ENCODE measurements at regions not wholly inside any gene's neighbourhood (a gene's known extent, or its start where the extent isn't known, plus 50 kb on each side); places are given as distances from the start of the nearest gene placed in this dataset.

DNA sequence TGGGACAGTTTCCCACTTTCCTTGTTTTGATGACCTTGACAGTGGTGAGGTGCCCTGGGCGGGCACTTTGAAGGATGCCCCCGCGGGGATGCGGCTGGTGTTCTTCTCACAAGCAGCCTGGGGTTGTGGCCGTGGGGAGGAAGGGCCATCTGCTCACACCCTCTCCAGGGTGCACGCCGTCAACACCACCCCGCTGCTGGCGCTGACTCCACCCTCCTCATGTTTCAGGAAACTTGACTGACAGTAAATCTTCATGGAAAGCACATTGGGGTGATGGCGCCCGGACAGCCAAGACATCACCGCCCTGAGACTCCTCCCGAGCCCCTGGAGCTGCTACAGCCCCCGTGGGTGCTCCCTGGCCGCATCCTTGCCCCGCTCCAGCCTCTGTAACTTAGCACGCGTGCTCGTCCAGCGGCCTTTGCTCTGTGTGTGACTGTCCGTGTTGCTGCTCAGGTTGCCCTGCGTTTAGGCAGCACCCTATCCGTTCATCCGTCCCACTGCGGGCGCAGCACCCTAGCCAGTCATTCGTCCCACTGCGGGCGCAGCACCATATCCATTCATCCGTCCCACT is 150.2 kb upstream of the C14orf180 start:
- intact Hi-C loops (cut with micrococcal nuclease) = no loop called here
- H3K27ac ChIP-seq (ENCODE audit: extremely low read depth, low read depth, low read length) = no peak overlapping the region
- H2AFZ ChIP-seq (ENCODE audit: low read depth, low read length) = no peak overlapping the region
- no peak overlapping the region for H3K4me3 ChIP-seq
- in situ Hi-C loops (cut with MboI) = no loop called here
- H3K9me3 ChIP-seq (replicated peaks; ENCODE audit: control insufficient read depth, insufficient read depth, low read depth, low read length) = no peaks in the 10 kb centered on the region
- no peak for ATAC-seq
- H3K36me3 ChIP-seq (ENCODE audit: control insufficient read depth, insufficient read depth, low read length) = no peaks in the 10 kb centered on the region
- peaks cover 0 to 10% of the 10 kb centered on the region in 2 experiments; a peak in 2 of 5 replicates for H3K27me3 ChIP-seq (ENCODE audit: control insufficient read depth in 2 of 2, insufficient read depth in 2 of 2, low read length in 2 of 2)
- no peak for FAIRE-seq
- BruUV-seq (replicated peaks) = no TSS peak
- H3K79me2 ChIP-seq (ENCODE audit: control insufficient read depth, insufficient read depth, low read length) = no peaks in the 10 kb centered on the region
- H3K4me1 ChIP-seq (replicated peaks in 1 of 2; ENCODE audit: control insufficient read depth in 2 of 2, insufficient read depth in 2 of 2, low read length in 2 of 2) = no peaks in the 10 kb centered on the region; a peak in 1 of 5 replicates
- H3K4me2 ChIP-seq (ENCODE audit: insufficient read depth, low read length) = no peak overlapping the region
- H4K20me1 ChIP-seq (replicated peaks; ENCODE audit: control insufficient read depth, insufficient read depth, low read length) = no peaks in the 10 kb centered on the region
- ChIA-PET CTCF (ENCODE audit: low intra/inter-chr PET ratio) (no interaction called here), POLR2A (no interaction called here)
- WGBS (ENCODE audit: insufficient coverage, low coverage, missing lambda C conversion rate) = 1% methylated on average over 23 of the region's 30 CpGs
- DNase-seq (ENCODE audit: extremely low read depth in 1 of 4, low spot score in 3 of 4) = no peak
- H3K9ac ChIP-seq (ENCODE audit: insufficient read depth in 1 of 2, low read depth in 2 of 2, low read length in 2 of 2) = no peak overlapping the region
- no peaks in the 10 kb centered on the region for H3K9me1 ChIP-seq (ENCODE audit: control insufficient read depth, insufficient read depth, low read length)
- no peak for TF ChIP-seq SOX6 (IDR thresholded peaks at IDR 0.05)
- TF ChIP-seq ZNF561 (CRISPR knock-in tag; conservative IDR thresholded peaks at IDR 0.05) = no peak
- no peak for TF ChIP-seq ATF1 (CRISPR knock-in tag; IDR thresholded peaks at IDR 0.05)
- TF ChIP-seq ATF1 (tag; IDR thresholded peaks at IDR 0.05) = no peak
- no peak for TF ChIP-seq TAF15 (IDR thresholded peaks at IDR 0.05; ENCODE audit: low read depth, low read length)
- TF ChIP-seq RNF2 (IDR thresholded peaks at IDR 0.05) = no peak
- TF ChIP-seq, protein P1, sequence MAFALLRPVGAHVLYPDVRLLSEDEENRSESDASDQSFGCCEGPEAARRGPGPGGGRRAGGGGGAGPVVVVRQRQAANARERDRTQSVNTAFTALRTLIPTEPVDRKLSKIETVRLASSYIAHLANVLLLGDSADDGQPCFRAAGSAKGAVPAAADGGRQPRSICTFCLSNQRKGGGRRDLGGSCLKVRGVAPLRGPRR (CRISPR knock-in tag; IDR thresholded peaks at IDR 0.05) = no peak
- no peak for TF ChIP-seq ZNF232 (CRISPR knock-in tag; IDR thresholded peaks at IDR 0.05)
- TF ChIP-seq TRIM24 (IDR thresholded peaks at IDR 0.05) = no peak
- TF ChIP-seq, protein P2, sequence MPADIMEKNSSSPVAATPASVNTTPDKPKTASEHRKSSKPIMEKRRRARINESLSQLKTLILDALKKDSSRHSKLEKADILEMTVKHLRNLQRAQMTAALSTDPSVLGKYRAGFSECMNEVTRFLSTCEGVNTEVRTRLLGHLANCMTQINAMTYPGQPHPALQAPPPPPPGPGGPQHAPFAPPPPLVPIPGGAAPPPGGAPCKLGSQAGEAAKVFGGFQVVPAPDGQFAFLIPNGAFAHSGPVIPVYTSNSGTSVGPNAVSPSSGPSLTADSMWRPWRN (IDR thresholded peaks at IDR 0.05; ENCODE audit: low read depth) = no peak
- TF ChIP-seq CC2D1A (IDR thresholded peaks at IDR 0.05) = no peak
- no peak for TF ChIP-seq EWSR1 (IDR thresholded peaks at IDR 0.05; ENCODE audit: borderline replicate concordance, low read depth, partially characterized antibody)
- TF ChIP-seq ZNF165 (CRISPR knock-in tag; IDR thresholded peaks at IDR 0.05; ENCODE audit: borderline replicate concordance) = no peak
- no peak for TF ChIP-seq ZNF224 (CRISPR knock-in tag; IDR thresholded peaks at IDR 0.05)
- TF ChIP-seq FOXK1 (CRISPR knock-in tag; IDR thresholded peaks at IDR 0.05; ENCODE audit: borderline replicate concordance) = no peak
- TF ChIP-seq, protein P3, sequence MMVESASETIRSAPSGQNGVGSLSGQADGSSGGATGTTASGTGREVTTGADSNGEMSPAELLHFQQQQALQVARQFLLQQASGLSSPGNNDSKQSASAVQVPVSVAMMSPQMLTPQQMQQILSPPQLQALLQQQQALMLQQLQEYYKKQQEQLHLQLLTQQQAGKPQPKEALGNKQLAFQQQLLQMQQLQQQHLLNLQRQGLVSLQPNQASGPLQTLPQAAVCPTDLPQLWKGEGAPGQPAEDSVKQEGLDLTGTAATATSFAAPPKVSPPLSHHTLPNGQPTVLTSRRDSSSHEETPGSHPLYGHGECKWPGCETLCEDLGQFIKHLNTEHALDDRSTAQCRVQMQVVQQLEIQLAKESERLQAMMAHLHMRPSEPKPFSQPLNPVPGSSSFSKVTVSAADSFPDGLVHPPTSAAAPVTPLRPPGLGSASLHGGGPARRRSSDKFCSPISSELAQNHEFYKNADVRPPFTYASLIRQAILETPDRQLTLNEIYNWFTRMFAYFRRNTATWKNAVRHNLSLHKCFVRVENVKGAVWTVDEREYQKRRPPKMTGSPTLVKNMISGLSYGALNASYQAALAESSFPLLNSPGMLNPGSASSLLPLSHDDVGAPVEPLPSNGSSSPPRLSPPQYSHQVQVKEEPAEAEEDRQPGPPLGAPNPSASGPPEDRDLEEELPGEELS (CRISPR knock-in tag; IDR thresholded peaks at IDR 0.05; ENCODE audit: borderline replicate concordance) = no peak
- TF ChIP-seq STAT5B (CRISPR knock-in tag; IDR thresholded peaks at IDR 0.05) = no peak
- TF ChIP-seq, protein P4, sequence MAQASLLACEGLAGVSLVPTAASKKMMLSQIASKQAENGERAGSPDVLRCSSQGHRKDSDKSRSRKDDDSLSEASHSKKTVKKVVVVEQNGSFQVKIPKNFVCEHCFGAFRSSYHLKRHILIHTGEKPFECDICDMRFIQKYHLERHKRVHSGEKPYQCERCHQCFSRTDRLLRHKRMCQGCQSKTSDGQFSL (CRISPR knock-in tag; IDR thresholded peaks at IDR 0.05) = no peak
- TF ChIP-seq, protein P4 (tag; IDR thresholded peaks at IDR 0.05) = no peak
- no peak for TF ChIP-seq HNRNPK (IDR thresholded peaks at IDR 0.05; ENCODE audit: low read depth, low read length, poor library complexity, severe bottlenecking)
- TF ChIP-seq, protein P5, sequence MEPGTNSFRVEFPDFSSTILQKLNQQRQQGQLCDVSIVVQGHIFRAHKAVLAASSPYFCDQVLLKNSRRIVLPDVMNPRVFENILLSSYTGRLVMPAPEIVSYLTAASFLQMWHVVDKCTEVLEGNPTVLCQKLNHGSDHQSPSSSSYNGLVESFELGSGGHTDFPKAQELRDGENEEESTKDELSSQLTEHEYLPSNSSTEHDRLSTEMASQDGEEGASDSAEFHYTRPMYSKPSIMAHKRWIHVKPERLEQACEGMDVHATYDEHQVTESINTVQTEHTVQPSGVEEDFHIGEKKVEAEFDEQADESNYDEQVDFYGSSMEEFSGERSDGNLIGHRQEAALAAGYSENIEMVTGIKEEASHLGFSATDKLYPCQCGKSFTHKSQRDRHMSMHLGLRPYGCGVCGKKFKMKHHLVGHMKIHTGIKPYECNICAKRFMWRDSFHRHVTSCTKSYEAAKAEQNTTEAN (CRISPR knock-in tag; IDR thresholded peaks at IDR 0.05) = no peak

Measured in K562 (cell line).